ENCODE measurements at regions not wholly inside any gene's neighbourhood (a gene's known extent, or its start where the extent isn't known, plus 50 kb on each side); places are given as distances from the start of the nearest gene placed in this dataset.

DNA sequence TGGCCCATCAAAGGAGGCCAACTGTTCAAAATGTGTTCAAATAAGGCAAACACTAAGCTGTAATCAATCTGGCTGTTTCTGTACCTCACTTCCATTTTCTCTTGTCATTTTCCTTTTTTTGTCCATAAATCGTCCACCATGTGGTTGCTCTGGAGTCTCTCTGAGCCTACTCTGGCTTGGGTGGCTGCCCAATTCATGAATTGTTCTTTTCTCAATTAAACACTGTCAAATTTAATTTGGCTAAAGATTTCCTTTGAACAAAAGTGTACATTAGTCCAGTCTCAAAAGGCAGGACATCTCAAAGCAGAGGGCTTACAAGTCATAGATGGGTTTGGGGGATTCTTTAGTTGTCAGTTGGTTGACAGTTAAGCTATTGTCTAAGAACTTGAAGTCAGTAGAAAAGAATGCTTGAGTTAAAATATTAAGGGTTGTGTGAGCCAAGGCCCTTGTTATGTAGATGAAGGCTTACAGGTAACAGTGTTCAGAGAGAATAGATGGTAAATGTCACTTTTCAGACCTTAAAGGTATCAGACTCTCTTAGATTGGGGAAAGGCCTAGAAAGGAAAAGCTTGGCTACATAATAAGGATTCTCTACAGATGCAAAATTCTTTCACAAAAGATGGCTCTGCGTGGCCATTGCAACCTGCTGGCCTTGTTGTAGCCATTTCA is 831.2 kb upstream of the CDH2 start:
- no peak for DNase-seq (ENCODE audit: low spot score)
- H3K27ac Mint-ChIP-seq: no peak overlapping the region
- H3K27me3 Mint-ChIP-seq (ENCODE audit: insufficient read depth): peaks cover 1% of the 10 kb centered on the region
- intact Hi-C loops (cut with micrococcal nuclease): no loop called here
- peaks cover 19% of the 10 kb centered on the region for H3K9me3 Mint-ChIP-seq
- H3K4me1 Mint-ChIP-seq (ENCODE audit: low read depth): no peaks in the 10 kb centered on the region
- H3K36me3 Mint-ChIP-seq (ENCODE audit: low read depth): no peaks in the 10 kb centered on the region
- no peak overlapping the region for H3K4me3 Mint-ChIP-seq

DNA sequence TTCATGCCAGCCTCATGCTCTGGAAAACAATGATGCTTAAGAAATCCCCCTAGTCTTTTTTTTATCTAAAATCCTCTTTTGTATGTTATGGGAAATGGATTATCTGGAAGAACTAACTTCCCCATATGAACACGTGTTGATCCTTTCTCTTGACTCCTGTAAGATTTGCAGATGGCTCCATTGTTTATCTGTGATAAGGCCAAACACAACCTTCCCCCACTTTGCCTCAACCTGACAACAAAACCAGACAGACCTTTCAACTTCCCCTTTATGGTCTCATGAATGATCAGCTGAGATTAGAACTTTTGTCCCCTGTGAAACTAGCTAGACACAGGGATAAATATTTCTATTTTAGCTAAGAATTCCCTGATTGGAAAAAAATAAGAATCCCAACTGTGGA is 828.0 kb upstream of the CDH2 start:
- no peak for DNase-seq (ENCODE audit: low spot score)
- peaks cover 27% of the 10 kb centered on the region for H3K9me3 Mint-ChIP-seq
- H3K4me3 Mint-ChIP-seq: no peak overlapping the region
- no peaks in the 10 kb centered on the region for H3K4me1 Mint-ChIP-seq (ENCODE audit: low read depth)
- H3K36me3 Mint-ChIP-seq (ENCODE audit: low read depth): no peaks in the 10 kb centered on the region
- no peak overlapping the region for H3K27ac Mint-ChIP-seq
- intact Hi-C loops (cut with micrococcal nuclease): no loop called here
- peaks cover 1% of the 10 kb centered on the region for H3K27me3 Mint-ChIP-seq (ENCODE audit: insufficient read depth)

DNA sequence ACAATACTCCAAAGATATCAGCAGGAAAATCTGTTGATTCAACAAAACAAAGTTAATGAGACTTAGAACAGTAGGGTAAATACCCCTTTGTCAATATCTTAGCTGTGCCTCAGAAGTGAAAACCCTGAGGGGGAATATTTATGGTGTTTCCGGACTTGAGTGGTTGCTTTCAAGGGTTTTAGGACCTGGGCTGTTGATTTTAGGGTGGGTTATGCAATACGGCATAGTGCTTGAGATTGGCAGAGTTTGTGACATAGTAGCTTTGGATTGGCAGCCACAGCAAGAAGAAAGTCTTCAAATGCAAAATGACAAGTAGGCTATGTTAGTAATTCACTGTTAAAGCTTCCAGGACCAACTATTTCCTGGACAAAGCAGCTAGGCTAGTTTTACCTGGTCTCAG is 826.3 kb upstream of the CDH2 start:
- H3K36me3 Mint-ChIP-seq (ENCODE audit: low read depth): no peaks in the 10 kb centered on the region
- peaks cover 1% of the 10 kb centered on the region for H3K27me3 Mint-ChIP-seq (ENCODE audit: insufficient read depth)
- DNase-seq (ENCODE audit: low spot score): no peak
- no peaks in the 10 kb centered on the region for H3K4me1 Mint-ChIP-seq (ENCODE audit: low read depth)
- H3K27ac Mint-ChIP-seq: no peak overlapping the region
- no peak overlapping the region for H3K4me3 Mint-ChIP-seq
- H3K9me3 Mint-ChIP-seq: peaks cover 33% of the 10 kb centered on the region
- intact Hi-C loops (cut with micrococcal nuclease): no loop called here

DNA sequence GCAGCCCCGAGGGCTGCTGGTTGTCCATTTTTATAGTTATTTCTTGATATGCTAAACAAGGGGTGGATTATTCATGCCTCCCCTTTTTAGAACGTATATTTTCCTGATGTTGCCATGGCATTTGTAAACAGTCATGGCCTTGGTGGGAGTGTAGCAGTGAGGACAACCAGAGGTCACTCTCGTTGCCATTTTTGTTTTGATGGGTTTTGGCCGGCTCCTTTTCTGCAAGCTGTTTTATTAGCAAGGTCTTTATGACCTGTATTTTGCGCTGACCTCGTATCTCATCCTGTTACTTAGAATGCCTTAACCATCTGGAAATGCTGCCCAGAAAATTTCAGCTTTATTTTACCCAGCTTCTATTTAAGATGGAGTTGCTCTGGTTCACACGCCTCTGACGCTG is 825.8 kb upstream of the CDH2 start:
- Mint-ChIP-seq H3K36me3 (ENCODE audit: low read depth) (no peaks in the 10 kb centered on the region), H3K27me3 (ENCODE audit: insufficient read depth) (peaks cover 1% of the 10 kb centered on the region), H3K4me3 (no peak overlapping the region), H3K9me3 (peaks cover 29% of the 10 kb centered on the region), H3K4me1 (ENCODE audit: low read depth) (no peaks in the 10 kb centered on the region), H3K27ac (no peak overlapping the region)
- no peak for DNase-seq (ENCODE audit: low spot score)
- intact Hi-C loops (cut with micrococcal nuclease): no loop called here

DNA sequence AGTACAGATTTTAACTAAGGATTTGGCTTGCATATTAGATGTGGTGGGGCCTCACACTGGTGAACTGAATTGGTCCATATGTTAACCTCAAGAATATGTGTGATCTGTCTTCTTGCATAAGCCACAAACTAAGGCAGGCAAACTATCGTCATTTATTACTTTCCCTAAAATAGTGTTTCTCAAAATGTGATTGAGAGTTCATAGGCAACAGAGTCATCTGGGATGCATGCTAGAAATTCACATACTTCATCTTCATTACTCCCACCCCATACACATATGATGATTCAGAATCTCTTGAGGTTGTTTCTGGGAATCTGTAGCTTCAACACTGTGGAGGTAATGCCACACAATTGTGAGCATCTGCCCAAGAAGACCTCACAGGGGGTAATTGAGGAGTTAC is 822.8 kb upstream of the CDH2 start:
- no peak for DNase-seq (ENCODE audit: low spot score)

DNA sequence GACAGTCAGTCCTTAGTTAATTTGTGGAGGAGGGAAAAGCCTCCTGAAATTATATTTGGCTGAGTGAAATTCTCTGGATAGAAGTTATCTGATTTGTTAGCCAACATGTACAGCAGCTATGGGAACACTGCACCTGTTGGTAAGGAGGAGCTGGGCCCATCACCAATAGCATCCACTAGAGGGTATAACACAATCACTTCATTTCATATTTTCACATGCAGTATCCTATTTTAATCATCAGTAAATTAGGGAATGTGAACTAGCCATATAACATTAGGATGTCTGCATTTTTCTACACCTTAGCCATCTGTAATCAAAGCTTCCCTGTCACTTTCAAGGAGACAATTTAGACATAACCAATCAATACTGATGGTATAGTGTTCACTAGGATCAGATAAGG is 818.4 kb upstream of the CDH2 start:
- Mint-ChIP-seq H3K4me1 (ENCODE audit: low read depth) (no peaks in the 10 kb centered on the region), H3K4me3 (no peak overlapping the region), H3K36me3 (ENCODE audit: low read depth) (no peaks in the 10 kb centered on the region), H3K27ac (no peak overlapping the region), H3K9me3 (peaks cover 24% of the 10 kb centered on the region), H3K27me3 (ENCODE audit: insufficient read depth) (no peaks in the 10 kb centered on the region)
- intact Hi-C loops (cut with micrococcal nuclease): no loop called here
- no peak for DNase-seq (ENCODE audit: low spot score)

More for the DNA sequence above, 822.8 kb upstream of the CDH2 start:
- peaks cover 22% of the 10 kb centered on the region for H3K9me3 Mint-ChIP-seq
- intact Hi-C loops (cut with micrococcal nuclease): no loop called here
- no peaks in the 10 kb centered on the region for H3K4me1 Mint-ChIP-seq (ENCODE audit: low read depth)
- H3K36me3 Mint-ChIP-seq (ENCODE audit: low read depth): no peaks in the 10 kb centered on the region
- no peak overlapping the region for H3K27ac Mint-ChIP-seq
- no peaks in the 10 kb centered on the region for H3K27me3 Mint-ChIP-seq (ENCODE audit: insufficient read depth)
- no peak overlapping the region for H3K4me3 Mint-ChIP-seq

DNA sequence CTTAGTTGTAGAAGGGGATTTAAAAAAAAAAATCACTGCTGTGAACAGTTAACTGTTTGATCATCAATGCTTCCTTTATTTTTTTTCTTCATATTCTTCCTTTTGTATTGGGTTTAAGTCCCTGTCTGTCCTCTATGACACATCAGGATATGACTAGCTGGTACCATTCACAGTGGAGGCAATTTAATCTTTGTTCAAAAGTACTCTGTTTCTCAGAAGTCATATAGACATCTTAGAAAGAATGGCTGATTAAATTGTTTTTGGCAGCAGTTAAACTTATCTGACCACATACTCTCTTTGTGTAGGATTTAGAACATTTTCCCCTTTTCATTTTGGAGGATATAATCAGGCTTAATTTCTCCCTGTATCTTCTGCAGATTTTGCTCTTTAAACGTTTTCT is 807.8 kb upstream of the CDH2 start:
- no peak overlapping the region for H3K27ac Mint-ChIP-seq
- H3K4me1 Mint-ChIP-seq (ENCODE audit: low read depth): no peaks in the 10 kb centered on the region
- H3K36me3 Mint-ChIP-seq (ENCODE audit: low read depth): no peaks in the 10 kb centered on the region
- DNase-seq (ENCODE audit: low spot score): no peak
- peaks cover 10% of the 10 kb centered on the region for H3K9me3 Mint-ChIP-seq
- no peaks in the 10 kb centered on the region for H3K27me3 Mint-ChIP-seq (ENCODE audit: insufficient read depth)
- intact Hi-C loops (cut with micrococcal nuclease): no loop called here
- no peak overlapping the region for H3K4me3 Mint-ChIP-seq

DNA sequence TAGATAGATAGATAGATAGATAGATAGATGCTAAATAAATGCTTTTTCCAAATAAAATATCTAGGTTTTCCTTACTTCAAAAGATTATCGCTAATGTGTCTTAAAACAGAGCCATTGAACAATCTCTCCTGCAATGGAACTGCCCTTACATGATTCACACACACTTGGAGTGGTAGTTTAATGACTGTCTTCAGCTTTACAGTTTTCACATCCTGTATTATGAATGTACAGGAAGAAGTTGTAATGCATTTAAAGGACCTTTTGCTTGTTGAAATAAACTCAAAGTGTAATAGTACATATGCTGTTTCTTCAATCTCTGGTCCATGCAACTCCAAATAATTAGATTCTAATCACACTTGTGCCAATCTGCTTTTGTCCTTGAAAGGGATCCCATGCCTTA is 797.6 kb upstream of the CDH2 start:
- no peak for DNase-seq (ENCODE audit: low spot score)
- Mint-ChIP-seq H3K4me3 (no peak overlapping the region), H3K27ac (no peak overlapping the region), H3K36me3 (ENCODE audit: low read depth) (no peaks in the 10 kb centered on the region), H3K9me3 (peaks cover 30% of the 10 kb centered on the region), H3K4me1 (ENCODE audit: low read depth) (no peaks in the 10 kb centered on the region), H3K27me3 (ENCODE audit: insufficient read depth) (no peaks in the 10 kb centered on the region)
- intact Hi-C loops (cut with micrococcal nuclease): no loop called here

DNA sequence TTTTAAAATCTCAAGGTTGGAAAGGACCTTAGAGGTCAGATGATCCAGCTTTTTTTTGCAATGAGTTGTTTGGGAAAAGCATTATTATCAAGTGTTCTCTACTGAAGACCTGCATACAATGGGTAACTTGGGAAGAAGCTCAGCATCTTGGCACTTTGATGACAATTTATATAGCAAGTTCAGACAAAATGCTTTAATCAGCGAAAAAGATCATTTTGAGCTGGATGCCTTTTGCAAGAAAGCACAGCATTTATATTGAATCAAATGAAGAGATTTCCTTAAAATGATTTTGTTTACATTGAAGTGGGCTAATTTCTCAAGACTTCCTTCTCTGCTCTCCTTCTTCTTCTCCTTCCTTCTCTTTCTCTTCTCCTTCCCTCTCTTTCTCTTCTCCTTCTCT is 796.4 kb upstream of the CDH2 start:
- H3K27me3 Mint-ChIP-seq (ENCODE audit: insufficient read depth): no peaks in the 10 kb centered on the region
- DNase-seq (ENCODE audit: low spot score): no peak
- intact Hi-C loops (cut with micrococcal nuclease): no loop called here
- peaks cover 33% of the 10 kb centered on the region for H3K9me3 Mint-ChIP-seq
- no peaks in the 10 kb centered on the region for H3K36me3 Mint-ChIP-seq (ENCODE audit: low read depth)
- H3K4me3 Mint-ChIP-seq: no peak overlapping the region
- no peaks in the 10 kb centered on the region for H3K4me1 Mint-ChIP-seq (ENCODE audit: low read depth)
- H3K27ac Mint-ChIP-seq: no peak overlapping the region

DNA sequence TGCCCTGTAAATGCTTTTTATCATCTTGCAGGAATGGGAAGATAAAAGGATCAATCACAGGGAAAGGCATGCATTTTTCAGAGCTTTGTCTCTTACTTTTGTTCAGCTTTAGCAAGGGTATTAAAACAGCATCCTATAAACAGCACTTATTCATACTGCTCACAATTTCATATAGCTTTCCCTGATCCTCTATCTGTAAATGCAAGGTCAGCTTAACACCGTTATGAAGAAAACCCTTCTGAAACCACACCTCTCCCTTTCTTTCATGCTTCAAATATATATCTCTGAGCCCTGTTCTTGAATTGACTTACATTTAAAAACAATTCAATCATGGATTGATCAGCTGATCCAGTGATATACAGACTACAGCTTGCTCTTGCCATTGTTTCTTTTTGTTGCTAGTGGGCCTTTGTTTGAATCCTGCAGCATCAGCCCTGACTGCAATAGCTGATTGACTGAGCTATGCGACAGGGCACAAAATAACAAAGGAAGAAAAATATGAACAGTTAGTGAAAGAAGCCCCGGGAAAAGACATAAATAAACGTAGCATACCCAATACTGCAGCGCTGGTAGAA is 795.5 kb upstream of the CDH2 start:
- no peak for DNase-seq (ENCODE audit: low spot score)
- no peaks in the 10 kb centered on the region for H3K27me3 Mint-ChIP-seq (ENCODE audit: insufficient read depth)
- H3K4me3 Mint-ChIP-seq: no peak overlapping the region
- H3K27ac Mint-ChIP-seq: no peak overlapping the region
- intact Hi-C loops (cut with micrococcal nuclease): no loop called here
- H3K4me1 Mint-ChIP-seq (ENCODE audit: low read depth): no peaks in the 10 kb centered on the region
- no peaks in the 10 kb centered on the region for H3K36me3 Mint-ChIP-seq (ENCODE audit: low read depth)
- H3K9me3 Mint-ChIP-seq: peaks cover 30% of the 10 kb centered on the region

DNA sequence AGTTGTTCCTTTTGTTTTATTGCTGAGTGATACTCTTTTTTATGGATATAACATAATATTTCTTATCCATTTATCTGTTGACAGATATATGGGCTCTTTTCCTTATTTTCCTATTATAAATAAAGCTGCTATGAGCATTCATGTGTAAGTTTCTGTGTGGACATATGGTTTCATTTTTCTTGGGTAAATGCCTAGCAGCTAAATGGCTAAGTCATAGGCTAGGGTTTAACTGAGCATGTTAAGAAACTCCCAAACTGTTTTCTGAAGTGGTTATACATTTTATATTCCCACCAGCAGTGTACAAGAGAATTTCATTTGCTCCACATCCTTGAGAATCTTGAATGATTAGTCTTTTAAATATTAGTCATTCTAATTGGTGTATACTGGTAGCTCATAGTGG is 786.6 kb upstream of the CDH2 start:
- no peak for DNase-seq (ENCODE audit: low spot score)
- intact Hi-C loops (cut with micrococcal nuclease): no loop called here
- H3K27ac Mint-ChIP-seq: no peak overlapping the region
- no peaks in the 10 kb centered on the region for H3K27me3 Mint-ChIP-seq (ENCODE audit: insufficient read depth)
- no peaks in the 10 kb centered on the region for H3K36me3 Mint-ChIP-seq (ENCODE audit: low read depth)
- peaks cover 8% of the 10 kb centered on the region for H3K9me3 Mint-ChIP-seq
- H3K4me3 Mint-ChIP-seq: no peak overlapping the region
- H3K4me1 Mint-ChIP-seq (ENCODE audit: low read depth): no peaks in the 10 kb centered on the region

DNA sequence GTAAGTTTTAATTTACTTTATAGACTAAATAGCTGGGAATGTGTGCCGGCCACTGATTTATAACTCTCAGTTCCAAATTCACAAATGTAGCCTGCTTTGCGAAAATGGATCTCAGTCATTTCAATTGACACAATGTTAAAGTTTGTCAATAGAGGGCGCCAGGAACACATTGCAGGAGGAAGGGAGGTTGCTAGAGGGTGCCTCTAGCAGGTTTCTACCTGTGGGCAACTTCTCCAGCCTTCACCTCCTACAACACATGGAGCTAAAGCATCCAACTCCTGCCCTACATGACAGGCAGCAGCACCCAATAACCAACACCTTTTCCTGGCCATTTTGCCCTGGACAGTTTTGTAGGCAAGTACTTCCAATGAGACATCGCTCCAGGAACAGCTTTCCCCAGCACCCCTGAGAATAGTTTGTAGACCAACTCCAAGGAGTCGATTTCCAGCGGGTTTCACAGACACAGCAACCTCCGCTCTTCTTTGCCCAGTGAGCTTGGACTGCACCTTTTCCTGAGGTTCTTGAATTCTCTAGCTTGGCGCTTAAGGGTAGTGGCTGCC is 784.8 kb upstream of the CDH2 start:
- H3K4me3 Mint-ChIP-seq: no peak overlapping the region
- no peaks in the 10 kb centered on the region for H3K36me3 Mint-ChIP-seq (ENCODE audit: low read depth)
- H3K27me3 Mint-ChIP-seq (ENCODE audit: insufficient read depth): no peaks in the 10 kb centered on the region
- intact Hi-C loops (cut with micrococcal nuclease): no loop called here
- no peak overlapping the region for H3K27ac Mint-ChIP-seq
- no peak for DNase-seq (ENCODE audit: low spot score)
- H3K9me3 Mint-ChIP-seq: peaks cover 4% of the 10 kb centered on the region
- H3K4me1 Mint-ChIP-seq (ENCODE audit: low read depth): no peaks in the 10 kb centered on the region

DNA sequence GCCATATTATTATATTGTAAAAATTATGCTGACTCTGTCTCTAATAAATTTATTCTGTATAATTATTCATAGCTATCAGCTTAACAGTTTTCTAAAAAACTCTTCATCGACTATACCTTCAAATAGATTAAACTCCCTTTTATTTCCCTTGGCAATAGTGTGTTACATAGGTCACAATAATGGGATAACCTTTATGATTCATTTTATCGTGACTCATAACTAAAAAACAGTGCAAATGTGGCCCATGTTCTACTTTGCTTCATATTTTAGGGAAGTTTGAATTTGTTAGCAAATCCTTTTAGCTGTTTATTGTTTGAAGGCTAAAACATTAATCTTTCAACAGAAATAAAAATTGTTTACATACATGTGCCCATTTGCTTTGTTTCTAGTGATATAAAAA is 783.2 kb upstream of the CDH2 start:
- no peak overlapping the region for H3K4me3 Mint-ChIP-seq
- H3K27me3 Mint-ChIP-seq (ENCODE audit: insufficient read depth): no peaks in the 10 kb centered on the region
- intact Hi-C loops (cut with micrococcal nuclease): no loop called here
- peaks cover 10% of the 10 kb centered on the region for H3K9me3 Mint-ChIP-seq
- DNase-seq (ENCODE audit: low spot score): no peak
- no peak overlapping the region for H3K27ac Mint-ChIP-seq
- no peaks in the 10 kb centered on the region for H3K4me1 Mint-ChIP-seq (ENCODE audit: low read depth)
- H3K36me3 Mint-ChIP-seq (ENCODE audit: low read depth): no peaks in the 10 kb centered on the region

DNA sequence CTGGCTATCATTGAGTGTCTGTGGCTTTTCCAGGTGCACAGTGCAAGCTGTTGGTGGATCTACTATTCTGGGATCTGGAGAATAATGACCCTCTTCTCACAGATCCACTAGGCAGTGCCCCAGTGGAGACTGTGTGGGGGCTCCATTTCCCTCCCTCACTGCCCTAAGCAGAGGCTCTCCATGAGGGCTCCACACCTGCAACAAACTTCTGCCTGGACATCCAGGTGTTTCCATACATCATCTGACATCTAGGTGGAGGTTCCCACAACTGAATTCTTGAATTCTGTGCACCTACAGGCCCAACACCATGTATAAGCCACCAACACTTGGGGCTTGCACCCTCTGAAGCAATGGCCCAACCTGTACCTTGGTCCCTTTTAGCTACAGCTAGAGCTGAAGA is 775.4 kb upstream of the CDH2 start:
- intact Hi-C loops (cut with micrococcal nuclease): no loop called here
- no peak for DNase-seq (ENCODE audit: low spot score)
- no peak overlapping the region for H3K4me3 Mint-ChIP-seq
- no peak overlapping the region for H3K27ac Mint-ChIP-seq
- H3K36me3 Mint-ChIP-seq (ENCODE audit: low read depth): no peaks in the 10 kb centered on the region
- H3K9me3 Mint-ChIP-seq: peaks cover 39% of the 10 kb centered on the region
- H3K27me3 Mint-ChIP-seq (ENCODE audit: insufficient read depth): no peaks in the 10 kb centered on the region
- no peaks in the 10 kb centered on the region for H3K4me1 Mint-ChIP-seq (ENCODE audit: low read depth)
